NCI-H1436 (cell line): ENCODE measurements at regions not wholly inside any gene's neighbourhood (a gene's known extent, or its start where the extent isn't known, plus 50 kb on each side); places are given as distances from the start of the nearest gene placed in this dataset.
"Not testable (repeated sequence)": the region's sequence is repeated elsewhere in the genome, so short reads cannot be mapped to it uniquely, and the experiment has no call there.

ENCODE experiments used
- DNase-seq: peaks from one replicate; lab custom pipeline; 2025; lab: John Stamatoyannopoulos, UW

GRCh38 chr6:85016726-85017125, 252.3 kb upstream of the TBX18 start:
- DNase-seq = no peak

- DNase-seq = peak; percentile 0
Observed at GRCh38 chr6:85015396-85015990, 251.1 kb upstream of the TBX18 start.

- DNase-seq = no peak
Observed at GRCh38 chr6:85010865-85011264, 246.5 kb upstream of the TBX18 start.

- DNase-seq = no peak
Observed at GRCh38 chr6:85008296-85009009, 244.1 kb upstream of the TBX18 start.

GRCh38 chr6:85006362-85006761, 242.0 kb upstream of the TBX18 start:
- no peak for DNase-seq

GRCh38 chr6:85005494-85005893, 241.1 kb upstream of the TBX18 start:
- no peak for DNase-seq

- no peak for DNase-seq
Observed at GRCh38 chr6:85004361-85004995, 240.1 kb upstream of the TBX18 start.

- DNase-seq = no peak
Observed at GRCh38 chr6:85002847-85003246, 238.4 kb upstream of the TBX18 start.

- DNase-seq = no peak
Observed at GRCh38 chr6:85000001-85000400, 235.6 kb upstream of the TBX18 start.

GRCh38 chr6:84998223-84998622, 233.8 kb upstream of the TBX18 start:
- no peak for DNase-seq

- not testable (repeated sequence) for DNase-seq
Observed at GRCh38 chr6:84988766-84989165, 224.4 kb upstream of the TBX18 start.

GRCh38 chr6:84985490-84985889, 221.1 kb upstream of the TBX18 start:
- DNase-seq = not testable (repeated sequence)

- no peak for DNase-seq
Observed at GRCh38 chr6:84979541-84979940, 215.1 kb upstream of the TBX18 start.

- DNase-seq = no peak
Observed at GRCh38 chr6:84977363-84977705, 212.9 kb upstream of the TBX18 start.

- no peak for DNase-seq
Observed at GRCh38 chr6:84976526-84977362, 212.3 kb upstream of the TBX18 start.

GRCh38 chr6:84975316-84975715, 210.9 kb upstream of the TBX18 start:
- no peak for DNase-seq

GRCh38 chr6:84973606-84974005, 209.2 kb upstream of the TBX18 start:
- no peak for DNase-seq

- DNase-seq = no peak
Observed at GRCh38 chr6:84967965-84968364, 203.6 kb upstream of the TBX18 start.

- DNase-seq = no peak
Observed at GRCh38 chr6:84967389-84967788, 203.0 kb upstream of the TBX18 start.

GRCh38 chr6:84953111-84953755, 188.8 kb upstream of the TBX18 start:
- no peak for DNase-seq

- not testable (repeated sequence) for DNase-seq
Observed at GRCh38 chr6:84944926-84945325, 180.5 kb upstream of the TBX18 start.

GRCh38 chr6:84943905-84944304, 179.5 kb upstream of the TBX18 start:
- no peak for DNase-seq
